Transverse colon (tissue), 4 donors: ENCODE measurements at regions not wholly inside any gene's neighbourhood (a gene's known extent, or its start where the extent isn't known, plus 50 kb on each side); places are given as distances from the start of the nearest gene placed in this dataset.

Experiments used
- DNase-seq: peaks from one replicate; pipeline ENCODE4 v3.0.0-alpha.2; 2019
- H3K27ac ChIP-seq, 4 donors: fragments of 200-600 bp; sonication (generic); 2 replicates each; pipeline ENCODE4 v1.5.1; 2016 to 2018; ENCODE audit warnings: inconsistent platforms in 4 of 4
- H3K27me3 ChIP-seq: fragments of 200-600 bp; sonication (generic); 2 replicates; pipeline ENCODE4 v1.5.1; 2017; ENCODE audit warnings: inconsistent platforms
- H3K36me3 ChIP-seq, 4 donors: fragments of 200-600 bp; sonication (generic); 2 replicates each; pipeline ENCODE4 v1.5.1; 2017 to 2019; ENCODE audit warnings: inconsistent platforms in 4 of 4
- H3K4me1 ChIP-seq, 4 donors: fragments of 200-600 bp; sonication (generic); 2 replicates each; pipeline ENCODE4 v1.5.1; 2017 to 2020; ENCODE audit warnings: inconsistent platforms in 4 of 4
- H3K4me3 ChIP-seq, 4 donors: fragments of 200-600 bp; sonication (generic); 1 replicate in 1 of 4; 2 replicates in 3 of 4; pipeline versions ENCODE4 v1.5.1 to v1.6.1; 2017 to 2019; ENCODE audit warnings: inconsistent platforms in 4 of 4
- H3K9me3 ChIP-seq, 2 donors: fragments of 200-600 bp; sonication (generic); 2 replicates each; pipeline ENCODE4 v1.5.1; 2017 to 2019; ENCODE audit warnings: inconsistent platforms in 2 of 2
- CTCF ChIP-seq, 5 experiments: fragments of 200-600 bp in 3 of 5; fragments of 450-650 bp in 2 of 5; sonication (generic) in 3 of 5; IDR thresholded peaks; 1 replicate in 2 of 5; 2 replicates in 3 of 5; pipeline ENCODE4 v1.5.1; 2016 to 2017; ENCODE audit warnings: antibody characterized with exemption in 5 of 5, inconsistent platforms in 3 of 5, mild to moderate bottlenecking in 2 of 5, moderate library complexity in 1 of 5
- EP300 ChIP-seq: sonication (generic); formaldehyde crosslinking; IDR thresholded peaks from one replicate; pipeline ENCODE4 v1.6.1; 2017; ENCODE audit warnings: antibody characterized with exemption, low read depth
- POLR2A ChIP-seq: fragments of 450-650 bp; IDR thresholded peaks from one replicate; pipeline ENCODE4 v1.6.1; 2016; ENCODE audit warnings: antibody characterized with exemption, mild to moderate bottlenecking, moderate library complexity
- POLR2AphosphoS5 ChIP-seq, 3 donors: sonication (generic); formaldehyde crosslinking; IDR thresholded peaks; one replicate each; pipeline ENCODE4 v1.6.1; 2016; ENCODE audit warnings: antibody characterized with exemption in 3 of 3
- WGBS, 2 donors: methylation state at CpG; one replicate each; pipeline ENCODE4 v1.1.5; 2018; ENCODE audit warnings: low coverage in 1 of 2; 5-methylcytosine and 5-hydroxymethylcytosine counted together
- in situ Hi-C, 4 donors: fragments of 200-750 bp; cut with MboI; loops; one replicate each; pipeline versions ENCODE4 v1.15.0 to v1.15.1; 2017; ENCODE audit warnings: low sequenced_read_pairs in 3 of 4, low pct_ligation_motif_present in 1 of 4, low pct_unique_long_range_greater_than_20kb in 1 of 4
- intact Hi-C: fragments of 100-400 bp; cut with DNase I; formaldehyde crosslinking; loops from one replicate; pipeline ENCODE4 v1.15.1; 2023; ENCODE audit warnings: low total_unique reads

DNA sequence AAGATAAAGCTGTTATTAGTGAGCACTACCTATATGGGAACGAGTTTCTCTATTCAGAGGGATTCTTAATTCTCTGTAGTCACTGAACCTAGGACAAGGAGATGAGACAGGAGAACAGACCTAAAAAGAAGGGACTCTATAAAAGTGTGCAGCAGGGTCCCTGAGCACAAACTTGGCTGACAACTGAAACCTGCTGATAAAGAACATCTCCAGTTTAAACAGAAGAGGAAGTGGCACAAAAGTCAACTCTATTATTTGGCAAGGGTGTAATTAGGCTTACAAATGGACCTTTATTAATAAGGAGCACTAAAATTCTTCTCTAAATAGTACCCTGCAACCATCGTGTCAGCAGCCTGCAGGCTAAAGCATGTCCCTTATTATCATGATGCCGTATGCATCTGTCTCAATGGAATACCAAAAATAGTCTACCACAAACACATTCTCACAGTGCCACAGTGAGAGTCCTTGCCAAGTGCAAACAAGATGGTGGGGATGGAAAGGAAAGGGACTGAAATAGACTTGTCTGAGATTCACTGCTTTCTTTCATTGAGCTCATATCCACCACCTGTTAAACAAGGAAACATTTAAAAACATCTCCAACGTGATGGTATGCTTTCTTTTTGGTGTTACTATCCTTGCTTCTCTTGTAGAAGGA lies 260.2 kb downstream of the INSIG2 start:
- H3K27me3 ChIP-seq, result no peaks in the 10 kb centered on the region
- no peaks in the 10 kb centered on the region for H3K4me1 ChIP-seq
- TF ChIP-seq POLR2AphosphoS5 (IDR thresholded peaks at IDR 0.05) (no peak), CTCF (IDR thresholded peaks at IDR 0.05) (no peak), POLR2A (no peak), EP300 (no peak)
- H3K27ac ChIP-seq, result no peak overlapping the region
- WGBS, 2 donors, result 58 to 66% methylated on average over 3 to 4 of the region's 4 CpGs
- in situ Hi-C loops (no loop called here), intact Hi-C loops (no loop called here)
- H3K36me3 ChIP-seq, result no peaks in the 10 kb centered on the region
- no peak overlapping the region for H3K4me3 ChIP-seq
- no peak for DNase-seq
- no peaks in the 10 kb centered on the region for H3K9me3 ChIP-seq

DNA sequence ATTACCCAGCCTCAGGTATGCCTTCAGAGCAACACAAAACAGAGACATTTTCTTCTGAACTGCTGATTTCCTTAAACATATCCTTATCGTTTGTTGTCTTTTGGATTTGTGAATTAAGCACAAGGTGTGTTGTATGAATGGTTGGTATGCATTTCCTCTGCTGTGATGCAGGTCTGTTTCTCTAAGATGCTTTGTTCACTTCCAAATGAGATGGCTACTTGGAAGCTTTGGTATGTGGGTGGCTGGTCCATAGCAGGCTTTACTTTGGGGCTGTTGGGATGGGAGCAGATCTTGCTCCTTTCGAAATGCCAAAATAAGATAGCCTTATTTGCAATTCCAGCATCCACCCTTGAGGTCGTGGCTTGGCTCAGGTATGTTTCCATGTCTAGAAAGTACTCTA lies 257.2 kb downstream of the INSIG2 start:
- 48 to 70% methylated on average over 3 of the region's 3 CpGs for WGBS, 2 donors
- in situ Hi-C loops (no loop called here), intact Hi-C loops (no loop called here)

GRCh38 chr2:118340103-118340502 lies 251.8 kb downstream of the INSIG2 start:
- WGBS, 2 donors, result 20 to 85% methylated on average over 1 to 5 of the region's 5 CpGs
- H3K4me3 ChIP-seq, result no peak overlapping the region
- in situ Hi-C loops, result no loop called here
- no peak overlapping the region for H3K27ac ChIP-seq
- intact Hi-C loops, result no loop called here
- DNase-seq, result no peak
- TF ChIP-seq CTCF (IDR thresholded peaks at IDR 0.05) (no peak), EP300 (no peak), POLR2AphosphoS5 (IDR thresholded peaks at IDR 0.05) (no peak), POLR2A (no peak)
- H3K27me3 ChIP-seq, result no peaks in the 10 kb centered on the region
- H3K4me1 ChIP-seq, result no peaks in the 10 kb centered on the region
- no peaks in the 10 kb centered on the region for H3K36me3 ChIP-seq
- H3K9me3 ChIP-seq, result no peaks in the 10 kb centered on the region

More for the DNA sequence above, 257.2 kb downstream of the INSIG2 start:
- H3K27ac ChIP-seq, result no peak overlapping the region
- no peaks in the 10 kb centered on the region for H3K4me1 ChIP-seq
- no peaks in the 10 kb centered on the region for H3K27me3 ChIP-seq
- H3K9me3 ChIP-seq, result no peaks in the 10 kb centered on the region
- no peak for DNase-seq
- TF ChIP-seq POLR2AphosphoS5 (IDR thresholded peaks at IDR 0.05) (no peak), POLR2A (no peak), CTCF (IDR thresholded peaks at IDR 0.05) (no peak), EP300 (no peak)
- no peak overlapping the region for H3K4me3 ChIP-seq
- no peaks in the 10 kb centered on the region for H3K36me3 ChIP-seq

DNA sequence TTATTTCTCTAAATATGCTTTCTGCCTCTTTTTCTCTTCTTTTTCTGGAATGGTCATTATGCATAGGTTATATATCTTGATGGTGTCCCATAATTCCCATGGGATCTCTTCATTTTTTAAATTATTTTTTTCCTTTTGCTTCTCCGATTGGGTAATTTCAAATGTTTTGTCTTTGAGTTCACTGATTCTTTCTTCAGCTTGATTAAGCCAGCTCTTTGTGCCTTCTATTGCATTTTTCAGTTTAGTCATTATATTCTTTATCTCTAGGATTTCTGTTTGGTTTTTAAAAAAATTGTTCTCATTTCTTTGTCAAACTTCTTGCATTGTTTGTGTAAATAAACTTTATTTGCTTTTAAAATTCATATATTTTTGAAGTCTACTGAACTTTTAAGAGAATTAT lies 251.1 kb downstream of the INSIG2 start:
- DNase-seq, result no peak
- WGBS, 2 donors, result 83 to 96% methylated on average over 1 of the region's 1 CpG
- H3K27ac ChIP-seq, result no peak overlapping the region
- no peaks in the 10 kb centered on the region for H3K36me3 ChIP-seq
- intact Hi-C loops (no loop called here), in situ Hi-C loops (no loop called here)
- TF ChIP-seq POLR2A (no peak), POLR2AphosphoS5 (IDR thresholded peaks at IDR 0.05) (no peak), CTCF (IDR thresholded peaks at IDR 0.05) (no peak)
- no peaks in the 10 kb centered on the region for H3K4me1 ChIP-seq
- no peak overlapping the region for H3K4me3 ChIP-seq
- no peaks in the 10 kb centered on the region for H3K9me3 ChIP-seq
- H3K27me3 ChIP-seq, result no peaks in the 10 kb centered on the region
